GM13976 (cell line): ENCODE measurements at regions not wholly inside any gene's neighbourhood (a gene's known extent, or its start where the extent isn't known, plus 50 kb on each side); places are given as distances from the start of the nearest gene placed in this dataset.
"Not testable (repeated sequence)": the region's sequence is repeated elsewhere in the genome, so short reads cannot be mapped to it uniquely, and the experiment has no call there.

Experiments
- DNase-seq: peaks from one replicate; pipeline ENCODE4 v3.0.0; 2012; ENCODE audit warnings: low spot score
- in situ Hi-C: fragments of 300-500 bp; cut with MboI; formaldehyde crosslinking; loops from one replicate; pipeline ENCODE4 v1.12.0; 2022; ENCODE audit warnings: low sequenced_read_pairs, mixed read lengths, inconsistent platforms; ENCODE audit not compliant: unreplicated experiment
- TF ChIP-seq, protein P1 (sequence below): IDR thresholded peaks from 2 replicates; pipeline ENCODE4 v1.5.1; 2012; ENCODE audit warnings: borderline replicate concordance, mild to moderate bottlenecking; ENCODE audit not compliant: insufficient read depth; ENCODE audit errors: extremely low read depth, missing control alignments, control extremely low read depth

- TF ChIP-seq, protein P1, sequence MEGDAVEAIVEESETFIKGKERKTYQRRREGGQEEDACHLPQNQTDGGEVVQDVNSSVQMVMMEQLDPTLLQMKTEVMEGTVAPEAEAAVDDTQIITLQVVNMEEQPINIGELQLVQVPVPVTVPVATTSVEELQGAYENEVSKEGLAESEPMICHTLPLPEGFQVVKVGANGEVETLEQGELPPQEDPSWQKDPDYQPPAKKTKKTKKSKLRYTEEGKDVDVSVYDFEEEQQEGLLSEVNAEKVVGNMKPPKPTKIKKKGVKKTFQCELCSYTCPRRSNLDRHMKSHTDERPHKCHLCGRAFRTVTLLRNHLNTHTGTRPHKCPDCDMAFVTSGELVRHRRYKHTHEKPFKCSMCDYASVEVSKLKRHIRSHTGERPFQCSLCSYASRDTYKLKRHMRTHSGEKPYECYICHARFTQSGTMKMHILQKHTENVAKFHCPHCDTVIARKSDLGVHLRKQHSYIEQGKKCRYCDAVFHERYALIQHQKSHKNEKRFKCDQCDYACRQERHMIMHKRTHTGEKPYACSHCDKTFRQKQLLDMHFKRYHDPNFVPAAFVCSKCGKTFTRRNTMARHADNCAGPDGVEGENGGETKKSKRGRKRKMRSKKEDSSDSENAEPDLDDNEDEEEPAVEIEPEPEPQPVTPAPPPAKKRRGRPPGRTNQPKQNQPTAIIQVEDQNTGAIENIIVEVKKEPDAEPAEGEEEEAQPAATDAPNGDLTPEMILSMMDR: no peak
- no peak for DNase-seq
- in situ Hi-C loops: no loop called here
Measured at GRCh38 chr7:84735011-84735410, 451.8 kb downstream of the SEMA3D start.

DNA sequence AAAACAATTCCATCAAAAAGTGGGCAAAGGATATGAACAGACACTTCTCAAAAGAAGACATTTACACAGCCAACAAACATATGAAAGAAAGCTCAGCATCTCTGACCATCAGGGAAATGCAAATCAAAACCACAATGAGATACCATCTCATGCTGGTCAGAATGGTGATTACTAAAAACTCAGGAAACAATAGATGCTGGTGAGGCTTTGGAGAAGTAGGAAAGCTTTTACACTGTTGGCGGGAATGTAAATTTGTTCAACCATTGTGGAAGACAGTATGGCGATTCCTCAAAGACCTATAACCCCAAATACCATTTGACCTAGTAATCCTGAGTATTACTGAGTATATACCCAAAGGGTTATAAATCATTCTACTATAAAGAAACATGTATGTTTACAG is 452.9 kb downstream of the SEMA3D start:
- in situ Hi-C loops, DNase-seq: not testable (repeated sequence)

DNA sequence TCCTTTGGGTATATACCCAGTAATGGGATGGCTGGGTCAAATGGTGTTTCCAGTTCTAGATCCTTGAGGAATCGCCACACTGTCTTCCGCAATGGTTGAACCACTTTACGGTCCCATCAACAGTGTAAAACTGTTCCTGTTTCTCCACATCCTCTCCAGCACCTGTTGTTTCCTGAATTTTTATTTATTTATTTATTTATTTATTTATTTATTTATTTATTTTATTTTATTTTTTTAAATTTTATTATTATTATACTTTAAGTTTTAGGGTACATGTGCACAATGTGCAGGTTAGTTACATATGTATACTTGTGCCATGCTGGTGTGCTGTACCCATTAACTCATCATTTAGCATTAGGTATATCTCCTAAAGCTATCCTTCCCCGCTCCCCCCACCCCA is 456.0 kb downstream of the SEMA3D start:
- DNase-seq, in situ Hi-C loops: not testable (repeated sequence)

- no peak for DNase-seq
- in situ Hi-C loops: no loop called here
- TF ChIP-seq, protein P1: no peak
Measured at GRCh38 chr7:84729284-84729683, 457.6 kb downstream of the SEMA3D start.

DNA sequence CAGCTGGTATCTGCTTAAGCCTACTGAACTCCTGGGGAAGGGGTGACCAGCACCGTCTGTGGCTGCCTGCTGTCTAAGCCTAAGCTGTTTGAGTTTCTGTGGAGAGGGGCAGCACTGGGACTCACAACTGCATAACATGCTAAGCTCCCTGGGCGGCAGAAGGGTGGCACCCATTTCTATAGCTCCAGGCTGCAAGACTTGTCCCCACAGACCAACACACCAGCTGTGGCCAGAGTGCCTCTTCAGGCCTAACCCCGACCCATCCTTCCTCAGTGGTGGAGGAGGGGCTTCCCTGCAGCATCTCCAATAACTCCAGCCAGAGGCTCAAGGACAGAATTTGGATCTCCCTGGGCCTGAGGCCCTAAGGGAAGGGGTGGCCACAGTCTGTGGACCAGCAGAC is 464.1 kb downstream of the SEMA3D start:
- in situ Hi-C loops: no loop called here
- TF ChIP-seq, protein P1: no peak
- DNase-seq: no peak

DNA sequence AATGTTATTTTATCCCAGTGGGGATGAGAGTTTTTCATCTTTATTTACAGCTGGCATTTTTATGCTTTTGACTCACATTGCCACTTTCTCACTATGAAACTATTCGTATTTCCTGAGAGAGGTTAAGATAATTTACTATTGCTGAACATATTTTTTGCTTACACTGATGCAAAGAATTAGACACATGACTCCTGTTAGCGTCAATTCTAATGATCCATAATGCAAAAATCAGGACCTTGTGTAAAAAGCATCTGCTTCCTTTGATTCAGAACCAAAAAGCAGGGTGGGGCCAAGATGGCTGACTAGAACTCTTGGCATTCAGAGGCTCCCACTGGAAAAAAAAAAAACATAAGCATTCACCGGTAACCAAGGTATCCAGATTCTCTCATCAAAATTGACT is 464.8 kb downstream of the SEMA3D start:
- no peak for DNase-seq
- in situ Hi-C loops: no loop called here
- TF ChIP-seq, protein P1: no peak

- in situ Hi-C loops: no loop called here
- TF ChIP-seq, protein P1: no peak
- DNase-seq: no peak
Measured at GRCh38 chr7:84720456-84721097, 466.3 kb downstream of the SEMA3D start.

DNA sequence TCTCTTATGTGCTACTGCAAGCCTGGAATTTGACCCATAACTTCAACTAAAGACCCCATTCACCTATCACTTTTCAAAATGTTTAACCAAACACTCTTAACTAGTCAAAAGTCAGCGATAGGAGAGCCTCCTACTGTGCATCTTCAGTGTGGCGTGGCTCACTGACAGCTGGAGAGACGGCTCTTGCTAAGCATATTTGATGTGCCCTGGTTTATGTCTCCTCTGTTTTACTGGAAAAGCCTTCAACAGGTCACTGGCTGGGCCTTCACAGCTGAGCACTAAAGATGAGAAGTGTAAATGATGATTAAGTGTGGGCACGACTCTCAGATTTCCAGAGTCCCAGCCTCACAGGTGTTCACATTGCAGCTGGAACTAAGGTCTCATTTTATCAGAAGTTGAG is 472.1 kb downstream of the SEMA3D start:
- no peak for DNase-seq
- TF ChIP-seq, protein P1: no peak
- in situ Hi-C loops: no loop called here
